Spleen (tissue), 7 donors: ENCODE measurements at regions not wholly inside any gene's neighbourhood (a gene's known extent, or its start where the extent isn't known, plus 50 kb on each side); places are given as distances from the start of the nearest gene placed in this dataset.

Source experiments
- CTCF ChIP-seq, 11 experiments: fragments of 200-600 bp in 7 of 11; fragments of 450-650 bp in 4 of 11; sonication (generic) in 4 of 11; IDR thresholded peaks in 8 of 11; conservative IDR thresholded peaks in 3 of 11; 1 replicate in 7 of 11; 2 replicates in 4 of 11; pipeline versions ENCODE4 v1.4.0 to v1.8.0; 2016 to 2021; ENCODE audit warnings: antibody characterized with exemption in 11 of 11, inconsistent platforms in 4 of 11, mild to moderate bottlenecking in 1 of 11
- POLR2A ChIP-seq, 3 donors: fragments of 450-650 bp; IDR thresholded peaks; one replicate each; pipeline ENCODE4 v1.5.1; 2017; ENCODE audit warnings: antibody characterized with exemption in 3 of 3, mild to moderate bottlenecking in 1 of 3
- POLR2AphosphoS5 ChIP-seq, 3 donors: sonication (generic); formaldehyde crosslinking; IDR thresholded peaks; one replicate each; pipeline ENCODE4 v1.5.1; 2017; ENCODE audit warnings: antibody characterized with exemption in 3 of 3
- donor health status: DM: no; HTN: no; CAD: no; lungs with moderate emphysema.
- donor health status: DM: no; HTN: no; CAD: no.
- donor health status: DM: no; HTN: no; CAD: no.

GRCh38 chr1:172748201-172748600, 89.3 kb downstream of the FASLG start:
- TF ChIP-seq POLR2AphosphoS5 (IDR thresholded peaks at IDR 0.05) (no peak), CTCF (IDR thresholded peaks at IDR 0.05 in 8 of 11, conservative IDR thresholded peaks at IDR 0.05 in 3 of 11) (no peak), POLR2A (IDR thresholded peaks at IDR 0.05) (no peak)
